Dermis blood vessel endothelial cell (primary cell): ENCODE measurements at regions not wholly inside any gene's neighbourhood (a gene's known extent, or its start where the extent isn't known, plus 50 kb on each side); places are given as distances from the start of the nearest gene placed in this dataset.

Source experiments
- DNase-seq: peaks from one replicate; pipeline ENCODE4 v3.0.0; 2010

- DNase-seq = no peak
Observed at GRCh38 chr4:36737691-36738090, 456.3 kb downstream of the DTHD1 start.

- no peak for DNase-seq
Observed at GRCh38 chr4:36740796-36741310, 459.4 kb downstream of the DTHD1 start.

- DNase-seq = no peak
Observed at GRCh38 chr4:36747277-36748129, 466.1 kb downstream of the DTHD1 start.

- DNase-seq = no peak
Observed at GRCh38 chr4:36753048-36753447, 471.6 kb downstream of the DTHD1 start.

- no peak for DNase-seq
Observed at GRCh38 chr4:36757580-36758311, 476.3 kb downstream of the DTHD1 start.

GRCh38 chr4:36758312-36759178 is 477.1 kb downstream of the DTHD1 start:
- DNase-seq = no peak

DNA sequence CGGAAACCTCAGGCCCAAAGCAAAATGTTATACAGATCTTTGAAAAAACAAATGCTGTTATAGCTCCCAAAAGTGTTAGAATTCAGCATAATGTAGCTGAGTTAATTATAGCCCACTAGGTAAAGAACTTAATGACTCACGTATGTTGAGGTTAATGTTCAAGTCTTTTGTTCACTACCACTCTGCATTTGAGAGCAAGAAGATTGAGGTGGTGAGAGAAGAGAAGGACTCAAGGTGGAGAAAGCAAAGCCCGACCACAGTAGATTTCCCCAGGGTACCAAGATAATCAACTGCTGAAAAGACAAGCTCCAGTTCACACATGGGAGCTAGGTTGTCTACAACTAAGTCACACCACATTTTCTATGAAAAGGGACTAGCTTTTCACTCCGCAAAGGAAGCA is 480.2 kb downstream of the DTHD1 start:
- DNase-seq = no peak

DNA sequence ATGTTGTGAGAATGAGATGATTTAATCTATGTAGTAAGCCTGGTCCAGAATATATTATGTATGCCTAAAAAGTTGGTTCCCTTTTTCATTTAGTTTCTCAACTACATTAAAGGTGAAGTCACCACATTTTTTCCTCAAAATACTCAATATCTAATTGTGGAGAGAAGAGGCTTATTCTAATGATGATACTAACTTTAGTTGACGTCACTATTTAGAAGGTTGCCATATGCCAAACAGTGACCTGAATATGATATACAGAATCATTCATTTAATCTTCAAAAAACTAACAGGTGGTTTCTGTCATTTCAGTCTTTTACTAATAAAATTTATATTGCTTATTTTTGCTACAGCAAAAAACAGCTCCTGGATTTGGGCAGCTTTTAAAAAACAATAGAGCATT is 480.7 kb upstream of the NWD2 start:
- no peak for DNase-seq

DNA sequence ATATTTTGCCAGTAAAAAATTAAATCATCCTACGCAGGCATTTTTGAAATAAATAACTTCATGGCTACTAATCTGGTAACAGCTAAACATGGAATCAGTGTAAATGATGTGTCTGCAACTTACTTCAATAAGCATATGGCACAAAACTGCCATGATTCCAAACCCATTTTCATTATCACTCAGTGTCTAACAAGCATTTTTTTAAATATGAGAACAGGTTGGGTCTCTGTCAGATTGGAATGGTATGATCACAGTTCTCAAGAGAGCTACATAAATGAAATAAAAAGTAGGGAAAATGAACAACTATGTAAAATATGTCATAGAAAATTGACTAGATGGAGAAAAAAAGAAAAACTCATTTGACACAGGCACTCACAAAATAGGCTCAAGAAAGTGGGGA is 476.9 kb upstream of the NWD2 start:
- DNase-seq = no peak

- DNase-seq = no peak
Observed at GRCh38 chr4:36771411-36772153, 473.0 kb upstream of the NWD2 start.

- DNase-seq = no peak
Observed at GRCh38 chr4:36772154-36772516, 472.4 kb upstream of the NWD2 start.

GRCh38 chr4:36773467-36773866 is 471.1 kb upstream of the NWD2 start:
- DNase-seq = no peak

- no peak for DNase-seq
Observed at GRCh38 chr4:36775544-36775943, 469.0 kb upstream of the NWD2 start.

GRCh38 chr4:36779601-36780000 is 464.9 kb upstream of the NWD2 start:
- no peak for DNase-seq

GRCh38 chr4:36785973-36786372 is 458.6 kb upstream of the NWD2 start:
- DNase-seq = no peak

- DNase-seq = no peak
Observed at GRCh38 chr4:36786519-36786918, 458.0 kb upstream of the NWD2 start.

DNA sequence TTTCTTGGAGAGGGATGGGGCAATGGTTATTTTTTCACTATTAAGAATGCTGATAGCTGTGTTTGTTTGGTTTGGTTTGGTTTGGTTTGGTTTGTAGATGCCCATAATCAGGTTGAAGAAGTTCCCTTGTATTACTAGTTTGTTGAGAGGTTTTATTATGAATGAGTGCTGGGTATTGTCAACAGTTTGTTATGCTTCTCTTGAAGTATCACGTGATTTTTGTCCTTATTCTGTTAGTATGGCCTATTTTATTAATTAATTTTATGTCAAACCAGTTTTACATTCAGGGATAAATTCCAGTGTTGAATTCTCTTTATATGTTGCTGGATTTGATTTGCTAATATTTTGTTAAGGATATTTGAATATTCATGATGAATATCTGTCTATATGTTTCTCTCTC is 449.8 kb upstream of the NWD2 start:
- no peak for DNase-seq

GRCh38 chr4:36812149-36812548 is 432.4 kb upstream of the NWD2 start:
- no peak for DNase-seq

DNA sequence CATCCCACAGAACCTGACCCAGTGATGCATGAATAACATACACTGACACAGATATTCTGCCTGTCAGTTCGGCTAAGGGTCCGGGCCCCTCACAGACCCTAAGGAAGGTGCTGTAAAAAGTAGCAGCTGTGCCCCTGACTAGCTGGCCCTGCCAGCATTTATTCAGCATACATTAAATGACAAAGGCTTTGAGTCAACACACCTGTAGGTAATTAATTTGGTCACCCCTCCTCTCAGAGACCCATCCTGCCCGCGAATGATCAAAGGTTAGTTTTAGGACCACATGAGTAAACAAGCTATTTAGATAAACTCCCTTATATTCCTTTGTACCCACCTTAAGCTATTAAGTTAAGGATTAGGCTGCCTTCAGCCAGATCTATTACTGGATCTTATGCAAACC is 429.0 kb upstream of the NWD2 start:
- DNase-seq = no peak

GRCh38 chr4:36823199-36823967 is 421.2 kb upstream of the NWD2 start:
- no peak for DNase-seq

- DNase-seq = no peak
Observed at GRCh38 chr4:36824682-36825081, 419.9 kb upstream of the NWD2 start.

- DNase-seq = no peak
Observed at GRCh38 chr4:36835246-36835645, 409.3 kb upstream of the NWD2 start.
